GOT3 (cell line): ENCODE measurements at regions not wholly inside any gene's neighbourhood (a gene's known extent, or its start where the extent isn't known, plus 50 kb on each side); places are given as distances from the start of the nearest gene placed in this dataset.

Experiments
- DNase-seq: peaks from one replicate; lab custom pipeline; 2025; ENCODE audit warnings: mixed read lengths; lab: John Stamatoyannopoulos, UW

DNA sequence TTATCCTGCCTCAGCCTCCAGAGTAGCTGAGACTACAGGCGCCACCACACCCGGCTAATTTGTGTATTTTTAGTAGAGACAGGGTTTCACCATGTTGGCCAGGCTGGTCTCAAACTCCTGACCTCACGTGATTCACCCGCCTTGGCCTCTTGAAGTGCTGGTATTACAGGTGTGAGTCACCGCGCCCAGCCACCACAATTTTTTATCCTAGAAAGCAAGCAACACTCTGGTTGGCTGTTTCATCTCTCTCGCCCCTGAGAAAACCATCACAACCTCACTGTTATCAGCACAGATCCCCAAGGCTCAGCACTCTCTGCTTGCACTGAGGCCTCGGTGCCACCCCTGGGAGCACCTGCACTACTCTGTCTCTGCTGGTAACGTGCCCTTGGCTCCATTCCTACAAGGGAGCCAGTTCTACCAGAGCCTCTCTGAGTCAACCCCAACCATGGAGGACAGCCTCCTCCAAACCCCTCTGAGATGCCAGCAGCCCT is 134.8 kb upstream of the AGAP1 start:
- no peak for DNase-seq

DNA sequence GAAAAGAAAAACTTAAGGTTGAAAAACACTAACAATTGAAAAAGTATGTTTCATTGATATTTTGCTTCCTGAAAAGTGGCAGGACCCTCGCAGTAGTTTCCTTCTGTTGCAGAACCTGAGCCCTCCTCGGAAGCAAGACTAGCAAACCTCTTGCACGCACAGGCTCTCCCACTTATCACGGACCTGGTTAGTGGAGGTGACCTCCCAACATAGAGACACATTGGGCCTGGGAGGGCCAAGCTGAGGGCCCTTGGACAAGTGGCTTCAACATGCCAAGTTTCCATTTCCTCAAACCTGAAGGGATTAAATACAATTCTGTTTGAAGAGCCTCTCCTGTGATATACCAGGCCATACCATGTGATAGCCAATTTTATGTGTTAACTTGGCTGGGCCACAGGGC is 133.4 kb upstream of the AGAP1 start:
- no peak for DNase-seq

DNA sequence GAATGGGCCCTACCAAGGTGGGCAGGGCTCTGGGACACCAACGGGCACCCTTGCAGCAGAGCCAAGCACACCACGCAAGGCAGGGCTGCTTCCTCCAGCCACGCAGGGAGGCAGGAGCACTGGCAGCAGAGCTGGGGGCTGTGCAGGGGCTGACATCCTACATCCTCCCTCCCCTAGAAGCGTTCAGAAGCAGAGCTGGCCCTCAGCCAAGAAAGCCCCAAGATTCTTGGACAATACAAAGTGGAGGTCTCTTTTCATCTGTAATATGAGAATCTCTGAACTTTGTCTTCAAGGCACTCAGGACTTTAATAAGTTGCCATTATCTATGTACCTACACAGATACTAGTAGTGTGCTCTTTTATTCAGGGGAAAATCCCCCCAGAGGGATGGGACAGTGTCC is 128.1 kb upstream of the AGAP1 start:
- DNase-seq: no peak

DNA sequence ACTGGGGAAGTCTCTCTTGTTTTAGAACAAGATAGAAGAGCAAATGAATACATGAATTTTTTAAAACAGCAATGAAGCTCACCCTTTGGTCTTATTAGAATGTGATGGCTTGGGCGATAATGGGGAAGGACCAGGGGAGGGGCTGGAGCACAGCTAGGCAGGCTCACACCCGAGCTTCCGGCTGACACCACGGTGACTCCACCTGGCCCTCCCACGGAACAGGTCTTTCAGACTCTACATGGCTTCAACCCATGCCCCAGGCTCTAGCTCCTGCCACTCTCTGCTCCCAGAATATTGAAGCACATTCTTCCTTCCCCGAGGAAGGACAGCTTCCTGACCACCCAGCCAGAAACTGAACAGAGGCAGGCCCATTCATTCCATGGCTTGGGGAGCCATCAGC is 127.5 kb upstream of the AGAP1 start:
- DNase-seq: no peak

DNA sequence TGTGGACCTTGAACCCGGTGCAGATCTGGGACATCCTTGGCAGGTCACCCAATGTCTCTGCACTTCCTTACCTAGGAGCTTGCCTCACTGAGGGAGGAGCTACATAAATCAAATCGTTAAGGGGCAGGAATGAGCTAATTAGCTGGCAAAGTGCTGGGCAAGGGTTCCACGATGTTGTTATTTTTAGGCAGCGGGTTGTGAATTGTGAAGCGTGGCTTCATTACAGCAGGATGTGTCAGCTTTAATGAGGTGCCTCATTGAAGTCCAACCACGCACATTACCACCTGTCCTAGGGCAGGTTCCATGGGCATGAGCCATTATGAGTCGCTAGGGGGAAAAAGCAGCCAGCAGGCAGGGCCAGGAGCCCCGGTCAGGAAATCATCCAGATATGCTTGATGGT is 127.0 kb upstream of the AGAP1 start:
- DNase-seq: no peak

DNA sequence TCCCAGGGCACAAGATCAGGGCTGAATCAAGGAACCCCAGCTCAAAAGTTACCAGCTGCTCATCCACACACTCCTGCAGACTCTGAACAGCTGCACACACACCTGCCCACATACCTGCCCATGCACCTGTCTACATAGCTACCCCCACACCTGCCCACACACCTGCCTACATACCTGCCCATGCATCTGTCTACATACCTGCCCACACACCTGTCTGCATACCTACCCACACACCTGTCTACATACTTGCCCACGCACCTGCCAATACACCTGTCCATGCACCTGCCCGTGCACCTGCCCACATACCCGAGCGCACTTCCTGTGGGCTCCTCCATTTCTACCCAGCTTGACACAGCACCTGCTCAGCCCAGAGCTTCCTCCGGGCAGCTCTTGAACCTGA is 122.8 kb upstream of the AGAP1 start:
- DNase-seq: no peak

DNA sequence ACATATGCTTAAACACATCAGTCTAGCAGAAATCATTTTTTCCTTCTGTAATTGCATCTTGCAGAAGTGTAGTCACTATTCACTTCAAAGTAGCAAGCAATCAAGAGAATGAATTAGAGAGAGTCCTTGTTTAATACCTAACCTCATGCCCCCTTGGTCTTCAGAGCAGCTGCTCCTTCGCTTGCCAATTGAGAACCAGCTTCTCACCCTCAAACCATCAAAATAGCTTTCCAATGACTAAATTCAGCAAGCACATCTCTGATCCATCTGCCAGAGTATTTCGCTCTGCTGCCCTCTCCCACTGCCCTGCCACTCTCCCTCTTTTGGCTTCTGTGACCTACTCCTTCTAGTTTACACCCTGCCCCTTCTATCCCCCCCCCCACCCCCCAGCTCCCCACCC is 120.7 kb upstream of the AGAP1 start:
- DNase-seq: no peak

DNA sequence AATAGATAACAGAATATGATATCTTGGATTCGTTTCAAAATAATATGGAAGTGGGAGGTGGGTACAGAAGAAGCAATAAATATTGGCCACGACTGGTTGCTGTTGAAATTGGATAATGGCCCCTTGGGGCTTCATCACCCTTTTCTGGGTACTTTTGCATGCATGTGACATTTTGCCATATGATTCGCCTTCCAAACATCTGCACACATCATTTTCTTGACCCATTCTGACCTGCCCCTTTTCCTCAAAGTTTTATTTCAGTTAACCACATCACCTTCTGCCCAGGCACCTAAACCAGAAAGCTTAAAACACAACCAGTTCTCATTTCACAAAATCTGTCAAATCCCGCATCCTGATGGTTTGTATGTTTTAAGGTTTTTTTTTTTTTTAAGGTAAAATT is 116.7 kb upstream of the AGAP1 start:
- DNase-seq: no peak

DNA sequence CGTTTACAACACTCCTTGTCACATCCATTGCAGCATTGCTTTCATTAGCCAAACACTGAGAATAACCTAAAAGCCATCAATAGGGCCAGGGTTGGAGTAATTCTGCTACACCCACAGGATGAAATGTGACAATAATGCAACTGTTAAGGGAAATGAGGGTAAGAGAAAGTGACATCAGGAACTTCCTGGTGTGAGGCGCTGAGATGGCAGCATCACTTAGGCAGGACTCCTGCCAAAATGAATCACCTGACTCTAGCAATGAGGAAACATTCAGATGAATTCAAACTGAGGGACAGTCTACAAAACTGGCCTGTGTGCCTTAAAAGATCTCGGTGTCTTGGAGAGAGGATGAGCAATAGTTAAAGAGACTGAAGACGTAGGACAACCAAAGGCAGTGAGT is 115.6 kb upstream of the AGAP1 start:
- no peak for DNase-seq

DNA sequence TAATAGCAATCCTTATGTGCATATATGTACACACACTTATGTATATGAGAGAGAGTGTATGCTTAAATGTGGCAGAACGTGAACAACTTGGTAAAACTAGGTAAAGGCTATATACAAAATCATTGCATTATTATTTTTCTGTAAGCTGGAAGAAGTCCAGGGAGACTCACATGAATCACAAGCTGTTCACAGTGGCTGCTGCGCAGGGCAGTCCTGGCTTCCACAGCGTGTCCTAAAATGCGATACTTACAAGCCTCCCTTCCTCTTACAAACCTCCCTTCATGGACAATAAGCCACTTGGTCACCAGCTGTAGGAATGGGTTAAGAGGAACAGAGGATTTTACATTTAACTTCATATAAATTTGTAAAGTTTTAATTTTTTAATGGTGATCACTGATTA is 114.9 kb upstream of the AGAP1 start:
- no peak for DNase-seq

DNA sequence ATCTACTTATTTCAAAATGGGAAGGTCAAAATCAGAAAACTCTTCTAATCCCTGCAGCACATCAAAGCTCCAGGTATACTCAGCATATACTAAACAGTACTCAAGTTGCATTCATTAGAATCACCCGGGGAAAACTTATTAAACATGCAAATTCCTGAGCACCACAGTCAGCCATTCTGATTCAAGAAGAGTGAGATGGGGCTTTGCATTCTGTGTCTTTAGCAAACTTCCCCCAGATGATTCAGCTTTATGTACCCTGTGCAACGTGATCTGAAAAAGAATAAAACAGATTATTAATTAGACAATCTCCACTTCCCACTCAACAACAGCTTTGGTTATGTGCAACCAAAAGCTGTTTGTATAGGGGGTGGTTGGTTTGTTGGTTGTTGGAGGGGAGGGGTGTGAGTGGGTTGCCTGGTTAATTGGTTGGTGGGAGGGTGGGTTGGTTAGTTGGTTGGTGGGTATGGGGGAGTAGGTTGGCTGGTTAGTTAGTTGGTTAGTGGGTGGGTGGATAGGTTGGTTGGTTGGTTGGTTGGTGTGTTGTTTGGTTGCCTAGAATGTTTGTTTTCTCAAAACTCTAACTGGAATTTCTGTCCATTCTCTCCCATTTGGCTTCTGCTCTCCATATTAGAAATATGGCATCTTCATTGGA is 112.5 kb upstream of the AGAP1 start:
- no peak for DNase-seq

DNA sequence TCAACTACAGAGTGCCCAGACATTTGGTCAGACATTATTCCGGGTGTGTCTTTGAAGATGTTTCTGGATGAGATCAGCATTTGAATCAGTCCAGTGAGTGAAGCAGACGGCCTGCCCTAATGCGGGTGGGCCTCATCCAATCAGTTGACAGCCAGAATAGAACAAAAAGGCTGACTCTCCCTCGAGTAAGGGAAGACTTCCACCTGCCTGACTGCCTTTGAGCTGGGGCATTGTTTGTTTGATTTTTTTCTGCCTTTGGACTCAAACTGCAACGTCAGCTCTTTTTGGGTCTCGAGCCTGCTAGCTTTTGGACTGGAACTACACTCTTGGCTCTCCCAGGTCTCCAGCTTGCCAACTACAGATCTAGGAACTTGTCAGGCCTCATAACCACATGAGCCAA is 111.7 kb upstream of the AGAP1 start:
- no peak for DNase-seq

DNA sequence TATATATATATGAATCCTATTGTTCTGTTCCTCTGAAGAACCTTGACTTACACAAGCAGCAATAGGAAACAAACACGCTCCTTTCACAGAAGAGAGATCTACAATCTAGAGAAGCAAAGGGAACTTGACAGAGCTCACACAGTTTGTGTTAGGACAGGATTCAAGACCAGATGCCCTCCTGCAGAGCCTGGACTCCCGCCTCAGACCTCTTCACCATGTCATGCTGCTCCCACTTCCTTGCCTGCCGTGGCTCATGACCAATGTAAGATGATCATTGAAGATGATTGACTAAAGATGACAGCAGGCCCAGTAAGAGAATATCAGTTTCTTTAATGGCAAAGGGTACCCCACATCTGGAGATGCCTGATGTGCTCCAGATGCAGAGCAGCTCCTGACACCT is 111.2 kb upstream of the AGAP1 start:
- DNase-seq: no peak

DNA sequence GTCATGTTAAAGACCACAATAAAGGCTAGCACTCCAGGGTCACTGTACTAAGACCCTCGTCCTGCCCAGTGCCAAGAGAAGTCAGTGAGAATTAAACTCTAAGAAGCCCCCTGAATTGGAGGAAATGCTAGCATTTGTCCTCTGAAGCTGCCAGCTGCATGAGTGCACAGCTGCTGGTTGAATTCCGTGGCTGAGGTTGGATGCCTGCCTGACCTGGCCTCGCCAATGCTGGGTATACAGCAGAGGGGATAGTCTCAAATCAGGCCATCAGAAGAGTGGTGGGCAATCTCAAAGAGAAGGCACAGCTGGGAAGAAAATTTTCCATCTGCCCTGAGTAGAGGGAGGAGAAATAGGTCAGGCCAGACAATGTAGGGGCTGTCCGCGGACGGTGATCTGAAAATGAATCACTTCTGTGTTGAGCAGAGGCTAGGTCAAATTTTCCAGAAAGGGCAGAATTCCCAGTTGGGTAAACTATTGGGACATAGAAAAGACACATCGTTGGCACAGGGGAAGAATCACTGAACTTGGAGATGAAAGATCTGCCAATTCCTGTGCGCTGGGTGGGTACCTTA is 110.5 kb upstream of the AGAP1 start:
- peak; percentile 19 for DNase-seq

DNA sequence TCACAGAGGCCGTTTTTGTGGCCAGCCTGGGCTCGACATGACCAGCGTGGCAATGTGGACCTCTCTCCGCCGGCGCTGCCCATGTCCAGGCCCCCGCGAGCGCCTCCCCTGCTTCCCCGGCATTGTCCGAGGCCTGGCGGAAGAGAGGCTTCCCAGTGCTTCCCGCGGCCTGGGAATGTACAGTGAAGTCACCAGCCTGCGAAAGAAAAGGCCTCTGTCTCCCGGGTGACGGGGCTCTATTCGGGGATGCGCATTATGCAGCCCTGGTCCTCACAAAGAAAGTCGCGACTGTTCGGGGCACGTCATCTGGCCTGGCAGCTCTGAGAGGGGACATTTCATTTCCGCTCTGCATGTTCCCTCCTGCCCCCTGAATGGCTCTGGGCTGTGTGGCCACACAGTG is 109.2 kb upstream of the AGAP1 start:
- no peak for DNase-seq

DNA sequence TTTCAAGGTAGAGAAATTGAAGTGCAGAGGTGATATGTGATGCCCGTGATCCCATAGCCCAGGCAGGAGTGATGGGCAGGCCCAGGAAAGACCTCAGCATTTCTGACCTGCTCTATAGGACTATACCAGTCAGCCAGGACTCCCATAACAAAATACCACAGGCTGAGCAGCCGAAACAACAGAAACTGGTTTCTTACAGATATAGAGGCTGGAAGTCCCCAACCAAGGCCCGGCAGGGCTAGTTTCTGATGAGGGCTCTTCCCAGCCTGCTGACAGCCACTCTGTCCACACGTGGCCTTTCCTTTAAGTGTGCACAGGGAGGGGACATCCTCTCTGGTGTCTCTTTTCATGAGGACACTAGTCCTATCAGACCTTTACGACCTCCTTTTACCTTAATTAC is 104.2 kb upstream of the AGAP1 start:
- no peak for DNase-seq

DNA sequence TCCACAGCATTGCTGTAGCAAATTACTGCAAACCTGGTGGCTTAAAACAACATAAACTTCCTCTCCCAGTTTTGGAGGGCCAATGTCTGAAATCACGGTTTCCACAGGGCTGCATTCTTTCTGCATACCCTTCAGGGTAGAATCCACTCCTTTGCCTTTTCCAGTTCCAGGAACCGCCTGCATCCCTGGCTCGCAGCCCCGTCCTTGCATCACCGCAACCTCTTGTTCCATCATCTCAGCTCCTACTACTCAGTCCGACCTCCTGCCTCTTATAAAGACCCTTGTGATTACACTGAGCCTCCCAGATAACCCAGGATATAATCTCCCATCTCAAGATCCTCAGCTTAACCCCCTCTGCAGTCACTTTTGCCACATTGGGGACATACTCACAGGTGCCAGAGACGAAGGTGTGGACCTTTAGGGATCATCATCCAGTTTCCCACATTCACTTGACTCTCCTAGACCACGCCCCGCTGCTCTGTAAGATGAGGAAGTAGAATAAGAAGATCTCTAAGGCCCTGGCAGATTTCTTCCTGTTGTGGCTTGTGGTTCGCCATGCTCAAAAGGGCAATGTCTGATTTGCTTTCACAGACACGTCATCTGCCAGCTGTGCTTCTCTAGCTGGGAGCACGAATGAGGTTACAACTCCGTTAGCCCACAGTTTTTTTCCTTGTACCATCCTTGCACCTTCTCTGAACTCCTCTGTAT is 103.6 kb upstream of the AGAP1 start:
- no peak for DNase-seq

DNA sequence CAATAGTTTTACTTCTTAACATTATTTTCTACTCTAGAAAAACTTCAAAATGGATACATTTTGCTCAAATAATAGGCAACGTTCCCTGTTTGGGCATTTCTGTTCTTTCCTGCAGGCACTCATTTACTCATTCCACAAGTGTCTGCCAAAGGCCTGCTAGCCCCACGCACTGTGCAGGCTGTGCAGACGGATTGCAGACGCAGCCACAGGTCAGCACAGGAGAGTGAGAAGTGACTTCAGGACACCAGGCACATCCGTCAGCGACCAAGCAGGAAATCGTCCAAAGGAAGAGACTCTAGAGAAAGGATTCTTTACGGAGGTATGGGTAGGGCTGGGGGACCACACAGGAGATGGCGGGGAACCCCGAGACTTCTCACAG is 103.0 kb upstream of the AGAP1 start:
- DNase-seq: no peak

DNA sequence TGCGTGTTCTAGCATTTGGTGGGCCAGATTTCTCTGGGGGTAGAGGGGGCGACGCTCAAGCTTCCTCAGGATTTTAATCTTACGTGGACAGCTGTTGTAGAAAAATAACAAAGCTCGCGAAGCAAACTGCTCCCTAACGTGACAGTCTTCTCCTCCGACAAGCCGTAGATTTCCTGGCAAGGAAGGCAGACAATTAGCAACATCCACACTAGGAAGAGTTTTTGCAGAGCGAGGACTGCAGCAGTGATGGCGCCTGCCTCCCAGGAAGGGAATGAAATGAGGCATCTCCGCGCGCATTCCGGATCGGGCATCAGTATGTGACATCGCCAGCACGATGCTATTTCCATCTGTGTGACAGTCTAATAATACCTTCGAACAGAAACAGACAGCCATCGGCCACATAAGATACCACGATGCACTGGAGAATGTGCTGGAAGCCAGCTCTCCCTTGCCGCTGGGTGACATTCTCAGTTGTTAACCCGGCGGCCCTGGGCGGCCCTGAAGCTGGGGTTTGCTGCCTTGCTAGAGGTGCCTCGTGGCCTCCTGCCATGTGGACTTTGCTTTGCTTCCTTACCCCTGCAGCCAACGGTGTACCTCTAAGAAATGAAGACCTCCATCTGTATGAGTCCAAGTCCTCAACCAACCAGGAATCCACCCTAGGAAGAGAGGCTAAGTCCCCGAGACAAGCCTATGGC is 101.8 kb upstream of the AGAP1 start:
- DNase-seq: no peak

DNA sequence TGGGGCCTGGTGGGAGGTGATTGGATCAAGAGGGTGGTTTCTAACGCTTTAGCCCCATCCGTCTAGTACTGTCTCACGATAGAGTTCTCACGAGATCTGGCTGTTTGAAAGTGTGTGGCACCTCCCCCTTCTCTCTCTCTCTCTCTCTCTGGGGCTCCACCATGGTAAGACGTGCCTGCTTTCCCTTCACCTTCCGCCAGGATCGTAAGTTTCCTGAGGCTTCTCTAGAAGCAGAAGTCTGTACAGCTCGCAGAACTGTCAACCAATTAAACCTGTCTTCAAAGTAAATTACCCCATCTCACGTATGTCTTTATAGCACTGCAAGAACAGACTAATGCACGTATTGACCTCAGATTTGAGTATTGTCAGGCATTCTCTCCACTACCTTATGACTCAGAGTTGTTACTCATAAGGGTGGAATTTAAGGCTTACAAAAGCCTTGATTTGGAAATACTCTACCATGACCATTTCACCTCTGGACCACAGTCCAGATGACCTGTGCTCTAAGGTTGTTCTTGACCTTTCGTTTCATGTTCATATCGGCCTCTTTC is 99.5 kb upstream of the AGAP1 start:
- no peak for DNase-seq

DNA sequence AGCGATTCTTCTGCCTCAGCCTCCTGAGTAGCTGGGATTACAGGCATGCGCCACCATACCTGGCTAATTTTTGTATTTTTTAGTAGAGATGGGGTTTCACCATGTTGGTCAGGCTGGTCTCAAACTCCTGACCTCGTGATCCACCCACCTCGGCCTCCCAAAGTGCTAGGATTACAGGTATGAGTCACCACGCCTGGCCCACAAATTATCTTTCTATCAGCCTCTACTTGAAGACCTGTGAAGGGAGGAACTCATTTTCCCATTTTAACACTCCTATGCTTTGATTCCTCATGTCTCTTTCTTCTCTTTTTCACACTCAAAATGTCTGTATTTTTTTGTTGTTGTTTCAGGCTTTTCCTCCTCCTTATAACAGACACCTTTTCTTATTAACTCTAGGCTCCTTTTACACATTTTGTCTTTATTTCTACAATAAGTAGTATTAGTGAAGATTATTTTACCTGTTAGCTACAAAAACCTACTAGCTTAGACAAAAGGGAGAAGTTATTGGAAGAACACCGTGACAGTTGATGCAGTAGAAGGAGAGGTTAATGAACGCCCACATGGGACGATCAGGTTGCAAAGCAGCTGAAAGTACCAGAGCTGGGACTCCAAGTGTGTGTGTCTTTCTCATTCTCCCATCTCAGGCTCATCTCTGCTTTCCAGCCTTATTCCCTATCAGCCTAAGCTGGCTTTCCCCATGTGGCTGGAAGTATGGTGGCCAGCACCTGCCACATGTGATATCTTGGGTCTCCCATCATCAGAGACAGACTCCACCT is 97.6 kb upstream of the AGAP1 start:
- DNase-seq: no peak

DNA sequence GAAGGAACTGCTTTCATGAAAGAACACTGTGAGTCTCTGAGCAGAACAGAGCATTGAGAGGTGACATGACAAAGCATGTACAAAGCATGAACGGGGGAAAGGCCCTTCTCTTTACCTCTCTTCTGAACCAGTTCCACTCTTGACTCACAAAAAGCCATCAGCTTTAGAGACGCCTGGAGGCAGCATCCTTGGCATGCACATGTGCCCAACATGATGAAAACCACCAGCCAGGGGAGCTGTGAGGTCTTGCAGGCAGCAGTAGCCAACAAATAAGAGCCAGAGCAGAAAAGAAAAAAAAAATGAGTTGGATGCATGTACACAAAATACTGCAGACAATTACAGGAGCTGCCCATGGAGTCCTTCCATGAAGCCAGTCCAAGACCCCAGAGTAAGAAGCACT is 95.5 kb upstream of the AGAP1 start:
- no peak for DNase-seq
